Kidney (tissue), 13 donors: ENCODE measurements at regions not wholly inside any gene's neighbourhood (a gene's known extent, or its start where the extent isn't known, plus 50 kb on each side); places are given as distances from the start of the nearest gene placed in this dataset.

ENCODE experiments used
- DNase-seq, 5 donors: peaks; one replicate each; pipeline ENCODE4 v3.0.0-alpha.2; 2013 to 2020
- FAIRE-seq: peaks from 2 replicates; lab custom pipeline; 2012; peaks lifted over from hg19 to GRCh38; lab: Jason Lieb, UNC
- H3K27ac ChIP-seq, 2 donors: one replicate each; pipeline ENCODE4 v1.7.0; 2013; ENCODE audit warnings: low read depth in 2 of 2, low read length in 2 of 2, inconsistent platforms in 1 of 2
- H3K27me3 ChIP-seq: one replicate; pipeline ENCODE4 v1.7.1; 2013; ENCODE audit warnings: low read length, inconsistent platforms; ENCODE audit not compliant: control insufficient read depth, insufficient read depth
- H3K36me3 ChIP-seq, 3 donors: one replicate each; pipeline versions ENCODE4 v1.7.0 to v1.7.1; 2013; ENCODE audit warnings: low read length in 3 of 3, control low read depth in 1 of 3, inconsistent platforms in 1 of 3; ENCODE audit not compliant: insufficient read depth in 3 of 3, control insufficient read depth in 2 of 3
- H3K4me1 ChIP-seq, 3 donors: one replicate each; pipeline versions ENCODE4 v1.7.0 to v1.7.1; 2013; ENCODE audit warnings: low read length in 3 of 3, inconsistent platforms in 1 of 3, low read depth in 1 of 3; ENCODE audit not compliant: control insufficient read depth in 2 of 3, insufficient read depth in 2 of 3
- H3K4me3 ChIP-seq, 3 donors: one replicate each; pipeline versions ENCODE4 v1.7.0 to v1.8.1; 2013; ENCODE audit warnings: low read length in 3 of 3, control low read depth in 1 of 3, inconsistent platforms in 1 of 3
- H3K9ac ChIP-seq, 3 donors: one replicate each; pipeline versions ENCODE4 v1.7.0 to v1.7.1; 2013; ENCODE audit warnings: low read length in 3 of 3, control low read depth in 1 of 3, inconsistent platforms in 1 of 3
- H3K9me3 ChIP-seq, 3 donors: one replicate each; pipeline versions ENCODE4 v1.7.0 to v1.7.1; 2013; ENCODE audit warnings: low read length in 3 of 3, control low read depth in 1 of 3, inconsistent platforms in 1 of 3; ENCODE audit not compliant: control insufficient read depth in 2 of 3, insufficient read depth in 1 of 3
- CTCF ChIP-seq: IDR thresholded peaks from 3 replicates; pipeline ENCODE4 v1.5.1; 2012; ENCODE audit warnings: mild to moderate bottlenecking, moderate library complexity, borderline replicate concordance; ENCODE audit not compliant: insufficient read depth; ENCODE audit errors: extremely low read depth
- intact Hi-C: fragments of 100-400 bp; cut with DNase I; formaldehyde crosslinking; loops from one replicate; pipeline ENCODE4 v1.11.1; 2022
- donor health status: control.
- donor health status: control.
- donor health status: control.
- donor health status: control.
- donor health status: control.
- donor health status: DM: yes; HTN: yes; CAD: no.
- donor health status: Normal renal cell carcinoma (clear cell type).

GRCh38 chr2:180416627-180417026 is 409.5 kb upstream of the CWC22 start:
- H3K9ac ChIP-seq, result no peak overlapping the region
- DNase-seq (peak in 1 of 5 donors; percentile 8), FAIRE-seq (no peak)
- no peaks in the 10 kb centered on the region for H3K36me3 ChIP-seq
- no peak for TF ChIP-seq CTCF
- intact Hi-C loops, result no loop called here
- no peaks in the 10 kb centered on the region for H3K9me3 ChIP-seq
- no peaks in the 10 kb centered on the region for H3K27me3 ChIP-seq
- H3K4me1 ChIP-seq, result no peaks in the 10 kb centered on the region
- H3K27ac ChIP-seq, result no peak overlapping the region
- no peak overlapping the region for H3K4me3 ChIP-seq

GRCh38 chr2:180413336-180413735 is 406.2 kb upstream of the CWC22 start:
- Histone ChIP-seq H3K4me3 (no peak overlapping the region), H3K4me1 (no peaks in the 10 kb centered on the region), H3K27ac (no peak overlapping the region), H3K9me3 (no peaks in the 10 kb centered on the region), H3K9ac (no peak overlapping the region), H3K27me3 (no peaks in the 10 kb centered on the region), H3K36me3 (no peaks in the 10 kb centered on the region)
- FAIRE-seq (no peak), DNase-seq (no peak)
- no peak for TF ChIP-seq CTCF
- intact Hi-C loops, result no loop called here

GRCh38 chr2:180412219-180412618 is 405.1 kb upstream of the CWC22 start:
- Histone ChIP-seq H3K9ac (no peak overlapping the region), H3K4me3 (no peak overlapping the region), H3K27me3 (no peaks in the 10 kb centered on the region), H3K9me3 (no peaks in the 10 kb centered on the region), H3K27ac (no peak overlapping the region), H3K4me1 (no peaks in the 10 kb centered on the region), H3K36me3 (no peaks in the 10 kb centered on the region)
- DNase-seq, result peak in 2 of 5 donors; percentile 19 to 20
- TF ChIP-seq CTCF, result no peak
- intact Hi-C loops, result no loop called here
- no peak for FAIRE-seq

- no peaks in the 10 kb centered on the region for H3K36me3 ChIP-seq
- H3K9ac ChIP-seq, result no peak overlapping the region
- intact Hi-C loops, result no loop called here
- DNase-seq, result peak in 2 of 5 donors; percentile 50 to 65
- H3K9me3 ChIP-seq, result no peaks in the 10 kb centered on the region
- H3K27me3 ChIP-seq, result no peaks in the 10 kb centered on the region
- no peak for FAIRE-seq
- H3K4me3 ChIP-seq, result no peak overlapping the region
- H3K4me1 ChIP-seq, result no peaks in the 10 kb centered on the region
- H3K27ac ChIP-seq, result no peak overlapping the region
- no peak for TF ChIP-seq CTCF
Measured at GRCh38 chr2:180411661-180412060, 404.6 kb upstream of the CWC22 start.
